PFSK-1 (cell line): ENCODE measurements at regions not wholly inside any gene's neighbourhood (a gene's known extent, or its start where the extent isn't known, plus 50 kb on each side); places are given as distances from the start of the nearest gene placed in this dataset.

Experiments
- FOXP2 ChIP-seq: optimal IDR thresholded peaks from 2 replicates; pipeline ENCODE3; 2011; ENCODE audit warnings: borderline replicate concordance, control low read depth, inconsistent platforms; ENCODE audit not compliant: insufficient read depth; ENCODE audit errors: extremely low read length, extremely low read depth
- POLR2AphosphoS5 ChIP-seq: IDR thresholded peaks from 2 replicates; pipeline ENCODE4 v1.6.1; 2012; ENCODE audit warnings: low read depth, mild to moderate bottlenecking, control low read depth, low read length, moderate library complexity
- REST ChIP-seq, 2 experiments: IDR thresholded peaks; 2 replicates each; pipeline versions ENCODE4 v1.6.1 to v1.8.0; 2011 to 2012; ENCODE audit warnings: low read depth in 2 of 2, low read length in 2 of 2, control low read depth in 1 of 2, inconsistent platforms in 1 of 2, mild to moderate bottlenecking in 1 of 2, moderate library complexity in 1 of 2; ENCODE audit not compliant: insufficient read depth in 1 of 2
- SIN3A ChIP-seq: IDR thresholded peaks from 2 replicates; pipeline ENCODE4 v1.6.1; 2012; ENCODE audit warnings: mild to moderate bottlenecking, low read length, moderate library complexity, borderline replicate concordance; ENCODE audit not compliant: insufficient read depth
- TAF1 ChIP-seq: IDR thresholded peaks from 2 replicates; pipeline ENCODE4 v1.6.1; 2012; ENCODE audit warnings: low read length, control low read depth, borderline replicate concordance; ENCODE audit not compliant: insufficient read depth

GRCh38 chr12:28618171-28618570 lies 427.9 kb downstream of the CCDC91 start:
- no peak for TF ChIP-seq SIN3A
- no peak for TF ChIP-seq TAF1
- no peak for TF ChIP-seq REST (IDR thresholded peaks at IDR 0.05; ENCODE audit: insufficient read depth in 1 of 2, low read depth in 2 of 2, low read length in 2 of 2)
- TF ChIP-seq POLR2AphosphoS5: no peak
- no peak for TF ChIP-seq FOXP2

DNA sequence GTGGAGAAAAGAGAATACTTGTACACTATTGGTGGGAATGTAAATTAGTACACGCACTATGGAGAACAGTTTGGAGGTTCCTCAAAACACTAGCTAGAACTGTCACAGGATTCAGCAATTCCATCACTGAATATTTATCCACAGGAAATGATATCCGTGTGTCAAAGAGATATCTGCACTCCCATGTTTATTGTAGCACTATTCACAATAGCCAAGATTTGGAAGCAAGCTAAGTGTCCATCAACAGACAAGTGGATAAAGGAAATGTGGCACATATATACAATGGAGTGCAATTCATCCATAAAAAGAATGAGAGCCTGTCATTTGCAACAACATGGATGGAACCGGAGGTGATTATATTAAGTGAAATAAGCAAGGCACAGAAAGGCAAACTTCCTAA lies 428.5 kb downstream of the CCDC91 start:
- TF ChIP-seq POLR2AphosphoS5 (no peak), TAF1 (no peak), REST (IDR thresholded peaks at IDR 0.05; ENCODE audit: insufficient read depth in 1 of 2, low read depth in 2 of 2, low read length in 2 of 2) (no peak), SIN3A (no peak), FOXP2 (no peak)

DNA sequence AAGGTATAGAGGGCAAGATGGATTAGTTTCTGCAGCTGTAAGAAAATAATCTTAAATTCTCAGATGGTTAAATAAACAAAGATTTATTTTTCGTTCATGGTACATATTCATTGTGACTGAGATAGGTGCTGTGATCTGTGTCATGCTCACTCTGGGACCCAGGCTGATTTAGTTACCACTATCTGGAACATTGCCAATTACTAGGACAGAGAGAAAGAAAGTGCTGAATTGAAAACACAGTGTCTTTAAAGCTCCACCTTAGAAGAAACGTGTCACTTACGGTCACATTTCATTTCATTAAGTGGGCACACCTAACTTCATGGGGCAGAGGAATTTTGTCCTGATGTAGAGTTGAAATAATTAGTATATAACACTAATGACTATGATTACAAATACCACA lies 430.0 kb downstream of the CCDC91 start:
- no peak for TF ChIP-seq REST (IDR thresholded peaks at IDR 0.05; ENCODE audit: insufficient read depth in 1 of 2, low read depth in 2 of 2, low read length in 2 of 2)

DNA sequence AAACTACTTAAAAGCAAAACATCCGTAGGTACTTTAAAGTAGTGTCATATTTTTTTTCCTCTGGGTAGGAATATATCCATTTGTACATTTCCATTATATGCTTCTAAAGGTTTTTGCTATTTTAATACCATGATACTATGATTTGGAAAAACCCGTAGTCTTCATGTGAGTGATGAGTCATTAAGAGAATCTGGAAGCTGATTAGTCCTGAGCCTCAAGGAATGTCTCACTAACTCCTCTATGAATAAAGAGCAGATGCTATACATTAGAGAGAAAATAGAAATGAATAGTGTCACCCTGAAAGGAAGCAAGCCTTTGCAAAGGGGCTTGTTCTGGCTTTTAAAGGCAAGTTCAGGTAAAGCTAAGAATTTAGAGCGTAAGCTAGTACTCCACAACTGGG lies 432.1 kb downstream of the CCDC91 start:
- no peak for TF ChIP-seq POLR2AphosphoS5
- TF ChIP-seq SIN3A: no peak
- TF ChIP-seq TAF1: no peak
- TF ChIP-seq REST (IDR thresholded peaks at IDR 0.05; ENCODE audit: insufficient read depth in 1 of 2, low read depth in 2 of 2, low read length in 2 of 2): no peak
- no peak for TF ChIP-seq FOXP2

GRCh38 chr12:28626504-28626903 lies 436.2 kb downstream of the CCDC91 start:
- no peak for TF ChIP-seq FOXP2
- no peak for TF ChIP-seq TAF1
- TF ChIP-seq REST (IDR thresholded peaks at IDR 0.05; ENCODE audit: insufficient read depth in 1 of 2, low read depth in 2 of 2, low read length in 2 of 2): no peak
- no peak for TF ChIP-seq POLR2AphosphoS5
- TF ChIP-seq SIN3A: no peak
